ENCODE measurements at regions not wholly inside any gene's neighbourhood (a gene's known extent, or its start where the extent isn't known, plus 50 kb on each side); places are given as distances from the start of the nearest gene placed in this dataset.
A peak's percentile ranks its signal among the peaks of the same experiment; 100 is the strongest.
"Not testable (repeated sequence)": the region's sequence is repeated elsewhere in the genome, so short reads cannot be mapped to it uniquely, and the experiment has no call there.

- not testable (repeated sequence) for DNase-seq
Observed at GRCh38 chr15:21174761-21175160, 265.5 kb downstream of the POTEB3 start.

- not testable (repeated sequence) for DNase-seq
Observed at GRCh38 chr15:21151203-21151966, 285.3 kb upstream of the POTEB2 start.

GRCh38 chr15:21148136-21148535, 282.0 kb upstream of the POTEB2 start:
- not testable (repeated sequence) for DNase-seq

GRCh38 chr15:21133893-21134292, 267.8 kb upstream of the POTEB2 start:
- not testable (repeated sequence) for DNase-seq

- not testable (repeated sequence) for DNase-seq
Observed at GRCh38 chr15:21112271-21113053, 246.3 kb upstream of the POTEB2 start.

DNA sequence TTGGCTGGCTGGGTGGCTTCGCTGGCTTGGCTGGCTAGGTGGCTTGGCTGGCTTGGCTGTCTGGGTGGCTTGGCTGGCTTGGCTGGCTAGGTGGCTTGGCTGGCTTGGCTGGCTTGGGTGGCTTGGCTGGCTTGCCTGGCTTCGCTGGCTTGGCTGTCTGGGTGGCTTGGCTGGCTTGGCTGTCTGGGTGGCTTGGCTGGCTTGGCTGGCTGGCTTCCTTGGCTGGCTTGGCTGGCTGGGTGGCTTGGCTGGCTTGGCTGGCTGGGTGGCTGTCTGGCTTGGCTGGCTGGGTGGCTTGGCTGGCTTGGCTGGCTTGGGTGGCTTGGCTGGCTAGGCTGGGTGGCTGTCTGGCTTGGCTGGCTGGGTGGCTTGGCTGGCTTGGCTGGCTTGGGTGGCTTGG, 245.7 kb upstream of the POTEB2 start:
- peak; percentile 67 for DNase-seq

DNA sequence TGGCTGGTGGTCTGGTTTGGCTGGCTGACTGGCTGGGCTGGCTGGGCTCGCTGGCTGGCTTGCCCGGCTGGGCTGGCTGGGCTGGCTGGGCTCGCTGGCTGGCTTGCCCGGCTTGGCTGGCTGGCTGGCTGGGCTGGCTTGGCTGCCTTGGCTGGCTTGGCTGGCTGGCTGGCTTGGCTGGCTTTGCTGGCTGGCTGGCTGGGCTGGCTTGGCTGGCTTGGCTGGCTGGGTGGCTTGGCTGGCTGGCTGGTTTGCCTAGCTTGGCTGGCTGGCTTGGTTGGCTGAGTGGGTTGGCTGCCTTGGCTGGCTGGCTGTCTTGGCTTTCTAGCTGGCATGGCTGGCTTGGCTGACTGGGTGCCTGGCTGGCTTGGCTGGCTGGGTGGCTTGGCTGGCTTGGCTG, 245.1 kb upstream of the POTEB2 start:
- DNase-seq = not testable (repeated sequence)

- DNase-seq = peak; percentile 66
Observed at GRCh38 chr15:21110187-21110804, 244.2 kb upstream of the POTEB2 start.

DNA sequence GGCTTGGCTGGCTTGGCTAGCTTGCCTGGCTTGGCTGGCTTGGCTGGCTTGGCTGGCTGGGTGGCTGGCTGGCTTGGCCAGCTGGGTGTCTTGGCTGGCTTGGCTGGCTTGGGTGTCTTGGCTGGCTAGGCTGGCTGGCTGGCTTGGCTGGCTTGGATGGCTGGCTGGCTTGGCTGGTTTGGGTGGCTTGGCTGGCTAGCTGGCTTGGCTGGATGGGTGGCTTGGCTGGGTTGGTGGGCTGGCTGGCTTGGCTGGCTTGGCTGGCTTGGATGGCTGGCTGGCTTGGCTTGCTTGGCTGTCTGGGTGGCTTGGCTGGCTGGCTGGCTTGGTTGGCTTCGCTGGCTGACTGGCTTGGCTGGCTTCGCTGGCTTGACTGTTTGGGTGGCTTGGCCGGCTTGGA, 242.3 kb upstream of the POTEB2 start:
- DNase-seq = not testable (repeated sequence)

- not testable (repeated sequence) for DNase-seq
Observed at GRCh38 chr15:21107399-21108381, 241.6 kb upstream of the POTEB2 start.

- not testable (repeated sequence) for DNase-seq
Observed at GRCh38 chr15:21096599-21096998, 230.5 kb upstream of the POTEB2 start.

GRCh38 chr15:21079544-21079943, 213.4 kb upstream of the POTEB2 start:
- DNase-seq = not testable (repeated sequence)

GRCh38 chr15:21068917-21069316, 202.8 kb upstream of the POTEB2 start:
- not testable (repeated sequence) for DNase-seq

DNA sequence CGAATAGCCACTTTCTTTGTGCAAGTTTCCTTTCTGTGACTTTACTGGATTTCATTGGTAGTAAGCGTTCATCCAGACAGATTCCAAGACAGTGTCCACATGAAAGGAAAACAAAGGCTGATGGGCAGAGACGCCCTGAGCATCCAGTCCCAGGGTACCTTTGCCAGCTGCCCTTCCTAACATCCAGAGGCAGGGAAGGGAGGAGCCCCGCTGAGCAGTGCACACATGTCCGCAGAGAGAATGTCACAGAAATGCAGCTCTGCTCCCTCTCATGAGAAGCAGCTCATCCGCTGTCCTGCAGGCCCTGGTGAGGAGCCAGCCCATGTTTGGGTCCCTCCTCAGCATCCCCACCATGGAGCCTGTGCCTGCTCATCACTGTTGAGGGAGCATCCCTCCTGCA, 197.4 kb upstream of the POTEB2 start:
- not testable (repeated sequence) for DNase-seq

- DNase-seq = not testable (repeated sequence)
Observed at GRCh38 chr15:21062619-21063163, 196.6 kb upstream of the POTEB2 start.

GRCh38 chr15:21051866-21052265, 185.8 kb upstream of the POTEB2 start:
- DNase-seq = not testable (repeated sequence)

- DNase-seq = not testable (repeated sequence)
Observed at GRCh38 chr15:21031703-21032102, 165.6 kb upstream of the POTEB2 start.

GRCh38 chr15:21029001-21029400, 162.9 kb upstream of the POTEB2 start:
- not testable (repeated sequence) for DNase-seq

- not testable (repeated sequence) for DNase-seq
Observed at GRCh38 chr15:21027942-21028341, 161.8 kb upstream of the POTEB2 start.

- not testable (repeated sequence) for DNase-seq
Observed at GRCh38 chr15:21026848-21027247, 160.7 kb upstream of the POTEB2 start.

DNA sequence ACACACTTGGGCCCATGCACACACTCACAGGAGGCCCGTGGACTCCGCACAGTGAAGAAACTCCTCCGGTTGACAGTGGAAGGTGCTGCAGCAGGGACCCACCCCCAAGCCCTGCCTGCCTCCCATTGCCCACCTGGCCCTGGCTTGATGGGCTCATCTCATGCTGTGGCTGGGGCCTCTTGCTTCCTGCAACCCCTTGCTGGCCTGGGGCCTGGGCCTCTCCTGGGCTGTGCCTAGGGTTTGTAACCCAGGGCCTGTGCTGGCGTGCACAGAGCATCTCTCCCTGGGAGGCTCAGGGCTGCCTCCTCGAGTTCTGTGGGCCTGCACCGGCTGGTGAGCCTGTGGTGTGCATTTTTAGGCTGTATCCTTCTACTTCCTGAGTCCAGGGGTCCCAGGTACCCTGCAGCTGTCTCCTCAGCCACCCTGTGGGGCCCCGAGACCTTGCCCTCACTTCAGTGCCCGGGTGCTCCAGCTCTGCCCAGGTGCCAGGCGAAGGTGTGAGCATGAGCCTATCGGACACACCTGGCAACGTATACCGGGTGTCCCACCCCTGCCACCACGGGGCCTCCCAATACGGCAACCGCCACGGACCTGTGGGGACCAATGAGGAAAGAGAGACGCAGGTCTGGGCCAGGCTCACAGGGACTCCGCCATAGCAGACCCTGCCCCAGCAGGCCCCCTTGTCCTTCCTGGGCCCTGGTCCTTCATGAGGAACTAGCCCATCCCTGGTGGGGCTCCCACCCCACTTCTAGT, 158.3 kb upstream of the POTEB2 start:
- not testable (repeated sequence) for DNase-seq

All from activated CD8-positive, alpha-beta memory T cell treated with anti-CD3 and anti-CD28 coated beads for 24 hours (primary cell).